Panc1 (cell line): ENCODE measurements at regions not wholly inside any gene's neighbourhood (a gene's known extent, or its start where the extent isn't known, plus 50 kb on each side); places are given as distances from the start of the nearest gene placed in this dataset.

ENCODE experiments used
- ATAC-seq: fragments of 200-7000 bp; cut with Tn5 transposase; 2 replicates; pipeline ENCODE4 v1.9.1; 2020; ENCODE audit warnings: mild to moderate bottlenecking, moderate library complexity
- BruUV-seq: library from RNA; stranded (reverse); fragments of 400-500 nt; replicated peaks from 2 replicates; lab custom pipeline; 2021; lab: Mats Ljungman, UMichigan
- CTCF ChIA-PET: fragments of 300-600 bp; sonication (Branson Sonifier 250); formaldehyde crosslinking; loops from one replicate; lab custom pipeline; 2022; ENCODE audit warnings: antibody characterized with exemption; lab: Charles Lee
- POLR2A ChIA-PET: fragments of 300-600 bp; sonication (Branson Sonifier 250); formaldehyde crosslinking; loops from one replicate; lab custom pipeline; 2022; ENCODE audit warnings: antibody characterized with exemption; lab: Charles Lee
- DNase-seq: peaks from one replicate; pipeline ENCODE4 v3.0.0-alpha.2; 2010; ENCODE audit warnings: low read depth, low spot score
- H3K27ac ChIP-seq: 2 replicates; pipeline ENCODE4 v1.5.1; 2011; ENCODE audit warnings: mild to moderate bottlenecking, low read length, inconsistent platforms
- H3K27me3 ChIP-seq: fragments of 200-500 bp; sonication (Bioruptor generic); 2 replicates; pipeline ENCODE4 v1.6.0; 2014; ENCODE audit warnings: low read length, inconsistent platforms; ENCODE audit not compliant: control insufficient read depth, insufficient read depth
- H3K36me3 ChIP-seq: fragments of 200-500 bp; sonication (Bioruptor generic); 2 replicates; pipeline ENCODE4 v1.5.1; 2014; ENCODE audit warnings: inconsistent platforms, mild to moderate bottlenecking, low read length, moderate library complexity; ENCODE audit not compliant: control insufficient read depth, insufficient read depth
- H3K4me1 ChIP-seq: 2 replicates; pipeline ENCODE4 v1.5.1; 2011; ENCODE audit warnings: inconsistent platforms, mild to moderate bottlenecking, low read length, moderate library complexity; ENCODE audit not compliant: control insufficient read depth, insufficient read depth
- H3K4me3 ChIP-seq, 2 experiments: 2 replicates each; pipeline ENCODE4 v1.5.1; 2011 to 2012; ENCODE audit warnings: low read depth in 2 of 2, low read length in 2 of 2, mild to moderate bottlenecking in 2 of 2, inconsistent platforms in 1 of 2, moderate library complexity in 1 of 2
- H3K9me3 ChIP-seq: fragments of 200-500 bp; sonication (Bioruptor generic); 2 replicates; pipeline ENCODE4 v1.5.1; 2014; ENCODE audit warnings: low read depth, mild to moderate bottlenecking, inconsistent platforms, low read length, moderate library complexity; ENCODE audit not compliant: control insufficient read depth, insufficient read depth
- POLR2AphosphoS5 ChIP-seq: IDR thresholded peaks from 2 replicates; pipeline ENCODE4 v1.6.1; 2012; ENCODE audit warnings: mild to moderate bottlenecking, low read depth, low read length, moderate library complexity
- SIN3A ChIP-seq: IDR thresholded peaks from 2 replicates; pipeline ENCODE4 v1.6.1; 2012; ENCODE audit warnings: low read depth, mild to moderate bottlenecking, low read length, moderate library complexity, borderline replicate concordance; ENCODE audit not compliant: insufficient read depth
- TCF7L2 ChIP-seq: IDR thresholded peaks from 2 replicates; pipeline ENCODE4 v1.6.1; 2011; ENCODE audit warnings: mild to moderate bottlenecking, low read depth, low read length, inconsistent platforms
- in situ Hi-C: cut with HindIII; loops from 2 replicates; pipeline ENCODE4 v1.10.0; 2016; ENCODE audit warnings: low sequenced_read_pairs, low pct_unique_long_range_greater_than_20kb
- intact Hi-C: fragments of 100-400 bp; cut with micrococcal nuclease; formaldehyde crosslinking; loops from one replicate; pipeline ENCODE4 v1.10.0; 2022; ENCODE audit not compliant: unreplicated experiment
- TF ChIP-seq, protein P1 (sequence below), 2 experiments: IDR thresholded peaks; 2 replicates each; pipeline ENCODE4 v1.6.1; 2011 to 2012; ENCODE audit warnings: low read depth in 2 of 2, control low read depth in 1 of 2, low read length in 1 of 2, mild to moderate bottlenecking in 1 of 2, moderate library complexity in 1 of 2; ENCODE audit not compliant: insufficient read depth in 1 of 2
- TF ChIP-seq, protein P2 (sequence below): fragments of 450-650 bp; IDR thresholded peaks from 2 replicates; pipeline ENCODE4 v1.5.1; 2017; ENCODE audit warnings: mild to moderate bottlenecking

DNA sequence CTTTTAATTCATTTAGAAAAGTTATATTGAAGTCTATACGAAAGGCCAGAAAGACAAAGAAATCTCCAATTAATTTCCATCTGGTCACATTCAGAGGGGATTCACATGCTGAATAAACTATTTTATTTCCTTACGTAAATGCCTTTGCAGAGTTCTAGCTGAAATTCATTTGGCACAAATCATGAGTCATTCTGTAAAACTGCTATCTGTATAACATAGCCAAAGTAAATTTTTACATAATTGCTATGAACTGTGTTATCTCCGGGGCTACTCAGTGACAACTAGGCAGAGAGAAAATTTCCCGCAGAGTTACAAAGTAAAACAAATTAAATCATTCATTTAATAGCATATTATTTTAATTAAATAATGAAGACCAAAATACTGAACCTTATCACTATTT lies 463.2 kb upstream of the ADAMTS16 start:
- in situ Hi-C loops (no loop called here), intact Hi-C loops (no loop called here)
- Histone ChIP-seq H3K4me1 (no peaks in the 10 kb centered on the region), H3K4me3 (no peak overlapping the region), H3K27me3 (no peaks in the 10 kb centered on the region), H3K9me3 (no peaks in the 10 kb centered on the region; the same call in 1 of the 2 replicates), H3K36me3 (no peaks in the 10 kb centered on the region), H3K27ac (no peak overlapping the region)
- ATAC-seq, result no peak
- CTCF ChIA-PET, result no interaction called here
- BruUV-seq, result no TSS peak
- POLR2A ChIA-PET, result interaction anchor here (0.6 kb wide), 1 partner anchor 184 kb away, joined by 3 read pairs; no protein-coding TSS in a partner anchor
- no peak for DNase-seq
- TF ChIP-seq TCF7L2, result no peak
- no peak for TF ChIP-seq SIN3A
- TF ChIP-seq POLR2AphosphoS5, result no peak
- TF ChIP-seq, protein P1, sequence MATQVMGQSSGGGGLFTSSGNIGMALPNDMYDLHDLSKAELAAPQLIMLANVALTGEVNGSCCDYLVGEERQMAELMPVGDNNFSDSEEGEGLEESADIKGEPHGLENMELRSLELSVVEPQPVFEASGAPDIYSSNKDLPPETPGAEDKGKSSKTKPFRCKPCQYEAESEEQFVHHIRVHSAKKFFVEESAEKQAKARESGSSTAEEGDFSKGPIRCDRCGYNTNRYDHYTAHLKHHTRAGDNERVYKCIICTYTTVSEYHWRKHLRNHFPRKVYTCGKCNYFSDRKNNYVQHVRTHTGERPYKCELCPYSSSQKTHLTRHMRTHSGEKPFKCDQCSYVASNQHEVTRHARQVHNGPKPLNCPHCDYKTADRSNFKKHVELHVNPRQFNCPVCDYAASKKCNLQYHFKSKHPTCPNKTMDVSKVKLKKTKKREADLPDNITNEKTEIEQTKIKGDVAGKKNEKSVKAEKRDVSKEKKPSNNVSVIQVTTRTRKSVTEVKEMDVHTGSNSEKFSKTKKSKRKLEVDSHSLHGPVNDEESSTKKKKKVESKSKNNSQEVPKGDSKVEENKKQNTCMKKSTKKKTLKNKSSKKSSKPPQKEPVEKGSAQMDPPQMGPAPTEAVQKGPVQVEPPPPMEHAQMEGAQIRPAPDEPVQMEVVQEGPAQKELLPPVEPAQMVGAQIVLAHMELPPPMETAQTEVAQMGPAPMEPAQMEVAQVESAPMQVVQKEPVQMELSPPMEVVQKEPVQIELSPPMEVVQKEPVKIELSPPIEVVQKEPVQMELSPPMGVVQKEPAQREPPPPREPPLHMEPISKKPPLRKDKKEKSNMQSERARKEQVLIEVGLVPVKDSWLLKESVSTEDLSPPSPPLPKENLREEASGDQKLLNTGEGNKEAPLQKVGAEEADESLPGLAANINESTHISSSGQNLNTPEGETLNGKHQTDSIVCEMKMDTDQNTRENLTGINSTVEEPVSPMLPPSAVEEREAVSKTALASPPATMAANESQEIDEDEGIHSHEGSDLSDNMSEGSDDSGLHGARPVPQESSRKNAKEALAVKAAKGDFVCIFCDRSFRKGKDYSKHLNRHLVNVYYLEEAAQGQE (IDR thresholded peaks at IDR 0.05; ENCODE audit: insufficient read depth in 1 of 2, low read depth in 2 of 2, low read length in 1 of 2), result no peak
- TF ChIP-seq, protein P2, sequence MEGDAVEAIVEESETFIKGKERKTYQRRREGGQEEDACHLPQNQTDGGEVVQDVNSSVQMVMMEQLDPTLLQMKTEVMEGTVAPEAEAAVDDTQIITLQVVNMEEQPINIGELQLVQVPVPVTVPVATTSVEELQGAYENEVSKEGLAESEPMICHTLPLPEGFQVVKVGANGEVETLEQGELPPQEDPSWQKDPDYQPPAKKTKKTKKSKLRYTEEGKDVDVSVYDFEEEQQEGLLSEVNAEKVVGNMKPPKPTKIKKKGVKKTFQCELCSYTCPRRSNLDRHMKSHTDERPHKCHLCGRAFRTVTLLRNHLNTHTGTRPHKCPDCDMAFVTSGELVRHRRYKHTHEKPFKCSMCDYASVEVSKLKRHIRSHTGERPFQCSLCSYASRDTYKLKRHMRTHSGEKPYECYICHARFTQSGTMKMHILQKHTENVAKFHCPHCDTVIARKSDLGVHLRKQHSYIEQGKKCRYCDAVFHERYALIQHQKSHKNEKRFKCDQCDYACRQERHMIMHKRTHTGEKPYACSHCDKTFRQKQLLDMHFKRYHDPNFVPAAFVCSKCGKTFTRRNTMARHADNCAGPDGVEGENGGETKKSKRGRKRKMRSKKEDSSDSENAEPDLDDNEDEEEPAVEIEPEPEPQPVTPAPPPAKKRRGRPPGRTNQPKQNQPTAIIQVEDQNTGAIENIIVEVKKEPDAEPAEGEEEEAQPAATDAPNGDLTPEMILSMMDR, result no peak

DNA sequence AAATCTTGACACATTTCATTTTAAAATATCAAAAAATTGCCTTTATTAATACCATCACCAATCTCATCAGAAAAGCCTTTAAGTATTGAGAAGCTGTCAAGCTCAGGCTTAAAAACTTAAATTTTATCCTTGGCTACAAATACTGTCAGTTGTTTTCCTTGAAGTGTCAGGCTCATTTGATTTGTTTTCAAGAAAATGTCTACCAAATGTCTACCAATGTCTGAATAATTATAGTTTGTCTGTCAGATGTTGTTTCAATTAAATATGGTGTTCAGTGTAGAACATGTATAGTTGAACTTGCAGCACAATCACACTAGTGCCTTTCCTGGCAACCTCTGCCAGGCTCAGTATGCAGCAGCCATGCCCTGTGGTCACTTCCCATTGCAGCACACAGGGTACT lies 455.2 kb upstream of the ADAMTS16 start:
- in situ Hi-C loops, result no loop called here

More for the DNA sequence above, 455.2 kb upstream of the ADAMTS16 start:
- DNase-seq (no peak), ATAC-seq (no peak)
- CTCF ChIA-PET, result no interaction called here
- intact Hi-C loops, result no loop called here
- Histone ChIP-seq H3K9me3 (no peaks in the 10 kb centered on the region; the same call in 1 of the 2 replicates), H3K27me3 (no peaks in the 10 kb centered on the region), H3K4me3 (no peak overlapping the region), H3K4me1 (no peaks in the 10 kb centered on the region), H3K27ac (no peak overlapping the region), H3K36me3 (no peaks in the 10 kb centered on the region)
- no peak for TF ChIP-seq POLR2AphosphoS5
- TF ChIP-seq, protein P2, result no peak
- TF ChIP-seq, protein P1 (IDR thresholded peaks at IDR 0.05; ENCODE audit: insufficient read depth in 1 of 2, low read depth in 2 of 2, low read length in 1 of 2), result no peak
- TF ChIP-seq TCF7L2, result no peak
- TF ChIP-seq SIN3A, result no peak
- POLR2A ChIA-PET, result no interaction called here
- no TSS peak for BruUV-seq
